Astrocyte (in vitro differentiated cells and primary cell): ENCODE measurements at regions not wholly inside any gene's neighbourhood (a gene's known extent, or its start where the extent isn't known, plus 50 kb on each side); places are given as distances from the start of the nearest gene placed in this dataset.
"Not testable (repeated sequence)": the region's sequence is repeated elsewhere in the genome, so short reads cannot be mapped to it uniquely, and the experiment has no call there.

ENCODE experiments used
- CTCF ChIP-seq: IDR thresholded peaks from 2 replicates; pipeline ENCODE4 v1.5.1; 2011; ENCODE audit warnings: low read depth, mild to moderate bottlenecking, inconsistent platforms, low read length, moderate library complexity; ENCODE audit not compliant: insufficient read depth
- EZH2 ChIP-seq: IDR thresholded peaks from 2 replicates; pipeline ENCODE4 v1.6.1; 2012; ENCODE audit warnings: mild to moderate bottlenecking, low read length, inconsistent platforms; ENCODE audit not compliant: insufficient read depth

GRCh38 chr10:37480596-37480995 lies 355.2 kb downstream of the ANKRD30A start:
- TF ChIP-seq EZH2, CTCF: not testable (repeated sequence)
